ENCODE measurements at regions not wholly inside any gene's neighbourhood (a gene's known extent, or its start where the extent isn't known, plus 50 kb on each side); places are given as distances from the start of the nearest gene placed in this dataset.

- no peak overlapping the region for H3K4me3 ChIP-seq
- no peaks in the 10 kb centered on the region for H3K27me3 ChIP-seq (ENCODE audit: low read depth)
- no peaks in the 10 kb centered on the region for H3K36me3 ChIP-seq (replicated peaks)
- H3K9me3 ChIP-seq: no peaks in the 10 kb centered on the region
- DNase-seq (ENCODE audit: low spot score in 2 of 2): no peak
- no peaks in the 10 kb centered on the region for H3K4me1 ChIP-seq
- in situ Hi-C loops (cut with MboI; ENCODE audit: low sequenced_read_pairs): loop anchor here (25.0 kb wide), 1 partner anchor 268 kb away; no protein-coding TSS in a partner anchor
Measured at GRCh38 chr12:71005166-71005565, 84.6 kb upstream of the PTPRR start.

GRCh38 chr12:71004578-71004977 is 84.0 kb upstream of the PTPRR start:
- H3K9me3 ChIP-seq: no peaks in the 10 kb centered on the region
- no peaks in the 10 kb centered on the region for H3K36me3 ChIP-seq (replicated peaks)
- H3K4me1 ChIP-seq: no peaks in the 10 kb centered on the region
- in situ Hi-C loops (cut with MboI; ENCODE audit: low sequenced_read_pairs): loop anchor here (25.0 kb wide), 1 partner anchor 267 kb away; no protein-coding TSS in a partner anchor
- H3K27me3 ChIP-seq (ENCODE audit: low read depth): no peaks in the 10 kb centered on the region
- H3K4me3 ChIP-seq: no peak overlapping the region
- no peak for DNase-seq (ENCODE audit: low spot score in 2 of 2)

GRCh38 chr12:71000748-71001147 is 80.2 kb upstream of the PTPRR start:
- no peak for DNase-seq (ENCODE audit: low spot score in 2 of 2)
- Histone ChIP-seq H3K4me1 (no peaks in the 10 kb centered on the region), H3K36me3 (replicated peaks) (no peaks in the 10 kb centered on the region), H3K27me3 (ENCODE audit: low read depth) (no peaks in the 10 kb centered on the region), H3K9me3 (no peaks in the 10 kb centered on the region), H3K4me3 (no peak overlapping the region)
- in situ Hi-C loops (cut with MboI; ENCODE audit: low sequenced_read_pairs): loop anchor here (25.0 kb wide), 1 partner anchor 263 kb away; no protein-coding TSS in a partner anchor

GRCh38 chr12:71000255-71000654 is 79.7 kb upstream of the PTPRR start:
- in situ Hi-C loops (cut with MboI; ENCODE audit: low sequenced_read_pairs): loop anchor here (25.0 kb wide), 1 partner anchor 263 kb away; no protein-coding TSS in a partner anchor
- no peak for DNase-seq (ENCODE audit: low spot score in 2 of 2)
- Histone ChIP-seq H3K36me3 (replicated peaks) (no peaks in the 10 kb centered on the region), H3K9me3 (no peaks in the 10 kb centered on the region), H3K4me3 (no peak overlapping the region), H3K4me1 (no peaks in the 10 kb centered on the region), H3K27me3 (ENCODE audit: low read depth) (no peaks in the 10 kb centered on the region)

GRCh38 chr12:70994217-70994788 is 73.8 kb upstream of the PTPRR start:
- H3K4me3 ChIP-seq: no peak overlapping the region
- in situ Hi-C loops (cut with MboI; ENCODE audit: low sequenced_read_pairs): no loop called here
- H3K4me1 ChIP-seq: no peaks in the 10 kb centered on the region
- no peak for DNase-seq (ENCODE audit: low spot score in 2 of 2)
- no peaks in the 10 kb centered on the region for H3K9me3 ChIP-seq
- no peaks in the 10 kb centered on the region for H3K36me3 ChIP-seq (replicated peaks)
- no peaks in the 10 kb centered on the region for H3K27me3 ChIP-seq (ENCODE audit: low read depth)

GRCh38 chr12:70989232-70989631 is 68.7 kb upstream of the PTPRR start:
- in situ Hi-C loops (cut with MboI; ENCODE audit: low sequenced_read_pairs): no loop called here
- DNase-seq (ENCODE audit: low spot score in 2 of 2): no peak
- no peak overlapping the region for H3K4me3 ChIP-seq
- no peaks in the 10 kb centered on the region for H3K4me1 ChIP-seq
- H3K27me3 ChIP-seq (ENCODE audit: low read depth): no peaks in the 10 kb centered on the region
- no peaks in the 10 kb centered on the region for H3K36me3 ChIP-seq (replicated peaks)
- H3K9me3 ChIP-seq: no peaks in the 10 kb centered on the region

- in situ Hi-C loops (cut with MboI; ENCODE audit: low sequenced_read_pairs): no loop called here
- no peaks in the 10 kb centered on the region for H3K27me3 ChIP-seq (ENCODE audit: low read depth)
- DNase-seq (ENCODE audit: low spot score in 2 of 2): no peak
Measured at GRCh38 chr12:70985850-70986249, 65.3 kb upstream of the PTPRR start.

GRCh38 chr12:70983692-70984091 is 63.2 kb upstream of the PTPRR start:
- Histone ChIP-seq H3K36me3 (replicated peaks) (no peaks in the 10 kb centered on the region), H3K4me1 (no peaks in the 10 kb centered on the region), H3K27me3 (ENCODE audit: low read depth) (no peaks in the 10 kb centered on the region), H3K9me3 (no peaks in the 10 kb centered on the region), H3K4me3 (no peak overlapping the region)
- in situ Hi-C loops (cut with MboI; ENCODE audit: low sequenced_read_pairs): no loop called here
- no peak for DNase-seq (ENCODE audit: low spot score in 2 of 2)

More at GRCh38 chr12:70985850-70986249, 65.3 kb upstream of the PTPRR start:
- H3K4me3 ChIP-seq: no peak overlapping the region
- no peaks in the 10 kb centered on the region for H3K9me3 ChIP-seq
- H3K36me3 ChIP-seq (replicated peaks): no peaks in the 10 kb centered on the region
- H3K4me1 ChIP-seq: no peaks in the 10 kb centered on the region

GRCh38 chr12:70982991-70983390 is 62.5 kb upstream of the PTPRR start:
- in situ Hi-C loops (cut with MboI; ENCODE audit: low sequenced_read_pairs): no loop called here
- H3K9me3 ChIP-seq: no peaks in the 10 kb centered on the region
- no peak for DNase-seq (ENCODE audit: low spot score in 2 of 2)
- H3K36me3 ChIP-seq (replicated peaks): no peaks in the 10 kb centered on the region
- H3K4me1 ChIP-seq: no peaks in the 10 kb centered on the region
- H3K4me3 ChIP-seq: no peak overlapping the region
- no peaks in the 10 kb centered on the region for H3K27me3 ChIP-seq (ENCODE audit: low read depth)

GRCh38 chr12:70982286-70982685 is 61.7 kb upstream of the PTPRR start:
- H3K4me1 ChIP-seq: no peaks in the 10 kb centered on the region
- H3K27me3 ChIP-seq (ENCODE audit: low read depth): no peaks in the 10 kb centered on the region
- H3K36me3 ChIP-seq (replicated peaks): no peaks in the 10 kb centered on the region
- no peak for DNase-seq (ENCODE audit: low spot score in 2 of 2)
- H3K4me3 ChIP-seq: no peak overlapping the region
- H3K9me3 ChIP-seq: no peaks in the 10 kb centered on the region
- in situ Hi-C loops (cut with MboI; ENCODE audit: low sequenced_read_pairs): no loop called here

- Histone ChIP-seq H3K36me3 (replicated peaks) (no peaks in the 10 kb centered on the region), H3K27me3 (ENCODE audit: low read depth) (0 out of 2 replicates have a peak, but pooled peaks cover 3% of the 10 kb centered on the region), H3K4me1 (no peaks in the 10 kb centered on the region), H3K4me3 (no peak overlapping the region), H3K9me3 (no peaks in the 10 kb centered on the region)
- DNase-seq (ENCODE audit: low spot score in 2 of 2): no peak
- in situ Hi-C loops (cut with MboI; ENCODE audit: low sequenced_read_pairs): no loop called here
Measured at GRCh38 chr12:70971001-70971794, 50.7 kb upstream of the PTPRR start.

All from HAP-1 (cell line).